OCI-LY7 (cell line): ENCODE measurements at regions not wholly inside any gene's neighbourhood (a gene's known extent, or its start where the extent isn't known, plus 50 kb on each side); places are given as distances from the start of the nearest gene placed in this dataset.

ENCODE experiments used
- BruUV-seq: library from RNA; stranded (reverse); fragments of 400-500 nt; replicated peaks from 2 replicates; lab custom pipeline; 2021; lab: Mats Ljungman, UMichigan
- CTCF ChIA-PET: fragments of 300-600 bp; sonication (Branson Sonifier 250); formaldehyde crosslinking; loops from one replicate; lab custom pipeline; 2022; ENCODE audit warnings: antibody characterized with exemption; ENCODE audit not compliant: unreplicated experiment; lab: Charles Lee
- POLR2A ChIA-PET: fragments of 300-600 bp; sonication (Branson Sonifier 250); formaldehyde crosslinking; loops from one replicate; lab custom pipeline; 2022; ENCODE audit warnings: antibody characterized with exemption; lab: Charles Lee
- DNase-seq: peaks from one replicate; pipeline ENCODE4 v3.0.0-alpha.2; 2015; ENCODE audit warnings: low spot score
- H2AFZ ChIP-seq: fragments of 200-600 bp; sonication (generic), shearing (Covaris generic); 2 replicates; pipeline ENCODE4 v1.6.1; 2014; ENCODE audit warnings: mild to moderate bottlenecking, antibody characterized with exemption, low read length, moderate library complexity
- H3K27ac ChIP-seq: fragments of 200-600 bp; sonication (generic); 2 replicates; pipeline ENCODE4 v1.5.1; 2014; ENCODE audit warnings: mixed run types, low read depth, mild to moderate bottlenecking, moderate library complexity, low read length, inconsistent platforms; ENCODE audit not compliant: poor library complexity, severe bottlenecking
- H3K36me3 ChIP-seq: fragments of 200-600 bp; sonication (generic); 2 replicates; pipeline ENCODE4 v1.6.1; 2014; ENCODE audit warnings: mild to moderate bottlenecking, antibody characterized with exemption, low read length, moderate library complexity, mixed read lengths; ENCODE audit not compliant: insufficient read depth
- H3K4me1 ChIP-seq: fragments of 200-600 bp; sonication (generic); 2 replicates; pipeline ENCODE4 v1.5.1; 2014; ENCODE audit warnings: mild to moderate bottlenecking, low read length; ENCODE audit not compliant: insufficient read depth, poor library complexity, severe bottlenecking
- H3K4me2 ChIP-seq: fragments of 200-600 bp; sonication (generic); 2 replicates; pipeline ENCODE4 v1.6.1; 2014; ENCODE audit warnings: mild to moderate bottlenecking, low read length
- H3K4me3 ChIP-seq: fragments of 200-600 bp; sonication (generic); 2 replicates; pipeline ENCODE4 v1.5.1; 2014; ENCODE audit warnings: mild to moderate bottlenecking, low read depth, low read length; ENCODE audit not compliant: poor library complexity, severe bottlenecking
- H3K79me2 ChIP-seq: fragments of 200-600 bp; sonication (generic); 2 replicates; pipeline ENCODE4 v1.6.1; 2016; ENCODE audit warnings: low read depth, mild to moderate bottlenecking, low read length, moderate library complexity, mixed read lengths; ENCODE audit not compliant: insufficient read depth
- H3K9me2 ChIP-seq: fragments of 200-600 bp; sonication (generic); 2 replicates; pipeline ENCODE4 v1.6.1; 2016; ENCODE audit warnings: mild to moderate bottlenecking, low read length, mixed read lengths; ENCODE audit not compliant: insufficient read depth
- H3K9me3 ChIP-seq: fragments of 200-600 bp; sonication (generic); 2 replicates; pipeline ENCODE4 v1.6.1; 2014; ENCODE audit warnings: mild to moderate bottlenecking, mixed run types, low read length, mixed read lengths
- H4K20me1 ChIP-seq: fragments of 200-600 bp; sonication (generic); 2 replicates; pipeline ENCODE4 v1.6.1; 2014; ENCODE audit warnings: mild to moderate bottlenecking, antibody characterized with exemption, low read length, moderate library complexity, mixed read lengths; ENCODE audit not compliant: insufficient read depth
- EZH2phosphoT487 ChIP-seq: fragments of 200-600 bp; sonication (generic); IDR thresholded peaks from 2 replicates; pipeline ENCODE4 v1.6.1; 2018; ENCODE audit warnings: low read depth, borderline replicate concordance, mild to moderate bottlenecking, mixed run types, antibody characterized with exemption, low read length, moderate library complexity, mixed read lengths
- intact Hi-C: fragments of 100-400 bp; cut with micrococcal nuclease; formaldehyde crosslinking; loops from one replicate; pipeline ENCODE4 v1.10.0; 2022; ENCODE audit not compliant: unreplicated experiment
- TF ChIP-seq, protein P1 (sequence below): fragments of 200-600 bp; sonication (generic); conservative IDR thresholded peaks from 2 replicates; pipeline ENCODE4 v1.5.1; 2014; ENCODE audit warnings: mild to moderate bottlenecking, antibody characterized with exemption, low read length, moderate library complexity, mixed read lengths

DNA sequence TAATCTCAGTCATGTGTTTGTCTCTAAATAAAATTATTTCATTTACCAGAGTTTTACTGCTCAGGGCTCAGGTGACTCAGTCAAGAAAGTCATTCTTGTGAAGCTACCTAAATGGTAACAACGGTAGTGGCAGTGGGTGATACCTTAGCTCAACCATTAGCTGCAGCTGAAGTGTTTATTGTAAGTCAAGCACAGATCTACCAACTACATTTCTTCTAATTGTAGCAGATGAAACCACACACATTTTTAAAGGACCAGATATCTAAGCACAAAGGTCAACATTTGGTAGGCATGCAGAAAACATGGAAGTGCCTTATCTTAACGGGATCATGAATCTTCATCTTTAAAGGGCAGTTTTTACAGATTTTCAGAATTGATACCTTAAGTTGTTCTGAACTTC lies 79.1 kb downstream of the FAT4 start:
- no peak overlapping the region for H3K4me3 ChIP-seq
- no peak for DNase-seq
- H3K27ac ChIP-seq = no peak overlapping the region
- TF ChIP-seq EZH2phosphoT487 = no peak
- TF ChIP-seq, protein P1, sequence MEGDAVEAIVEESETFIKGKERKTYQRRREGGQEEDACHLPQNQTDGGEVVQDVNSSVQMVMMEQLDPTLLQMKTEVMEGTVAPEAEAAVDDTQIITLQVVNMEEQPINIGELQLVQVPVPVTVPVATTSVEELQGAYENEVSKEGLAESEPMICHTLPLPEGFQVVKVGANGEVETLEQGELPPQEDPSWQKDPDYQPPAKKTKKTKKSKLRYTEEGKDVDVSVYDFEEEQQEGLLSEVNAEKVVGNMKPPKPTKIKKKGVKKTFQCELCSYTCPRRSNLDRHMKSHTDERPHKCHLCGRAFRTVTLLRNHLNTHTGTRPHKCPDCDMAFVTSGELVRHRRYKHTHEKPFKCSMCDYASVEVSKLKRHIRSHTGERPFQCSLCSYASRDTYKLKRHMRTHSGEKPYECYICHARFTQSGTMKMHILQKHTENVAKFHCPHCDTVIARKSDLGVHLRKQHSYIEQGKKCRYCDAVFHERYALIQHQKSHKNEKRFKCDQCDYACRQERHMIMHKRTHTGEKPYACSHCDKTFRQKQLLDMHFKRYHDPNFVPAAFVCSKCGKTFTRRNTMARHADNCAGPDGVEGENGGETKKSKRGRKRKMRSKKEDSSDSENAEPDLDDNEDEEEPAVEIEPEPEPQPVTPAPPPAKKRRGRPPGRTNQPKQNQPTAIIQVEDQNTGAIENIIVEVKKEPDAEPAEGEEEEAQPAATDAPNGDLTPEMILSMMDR = no peak
- no peaks in the 10 kb centered on the region for H4K20me1 ChIP-seq
- no peaks in the 10 kb centered on the region for H3K79me2 ChIP-seq
- POLR2A ChIA-PET = no interaction called here
- no TSS peak for BruUV-seq
- H3K36me3 ChIP-seq = no peaks in the 10 kb centered on the region
- no peak overlapping the region for H3K4me2 ChIP-seq
- intact Hi-C loops = no loop called here
- H3K9me2 ChIP-seq = no peaks in the 10 kb centered on the region
- no peaks in the 10 kb centered on the region for H3K4me1 ChIP-seq
- no peak overlapping the region for H2AFZ ChIP-seq
- no peaks in the 10 kb centered on the region for H3K9me3 ChIP-seq
- CTCF ChIA-PET = no interaction called here

DNA sequence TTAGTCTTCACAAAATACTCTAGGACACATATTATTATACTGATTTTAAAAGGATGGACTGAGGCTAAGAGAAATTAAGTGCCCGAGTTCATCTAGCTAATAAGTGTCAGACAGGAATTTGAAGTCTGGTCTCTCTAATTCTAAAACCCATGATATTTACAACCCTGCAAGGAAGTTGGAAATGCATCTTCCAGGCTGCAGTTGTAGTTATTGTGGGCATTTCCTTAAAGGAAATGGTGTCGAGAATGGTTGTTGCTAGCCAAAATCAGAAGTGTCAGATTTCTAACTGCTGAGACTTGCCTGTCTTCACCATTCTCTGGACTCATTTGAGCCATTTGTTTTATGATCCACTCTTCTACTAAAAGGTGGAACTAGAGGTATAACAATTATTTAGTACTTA lies 82.5 kb downstream of the FAT4 start:
- H3K9me3 ChIP-seq = no peaks in the 10 kb centered on the region
- BruUV-seq = no TSS peak
- no peaks in the 10 kb centered on the region for H3K36me3 ChIP-seq
- no peak overlapping the region for H3K4me3 ChIP-seq
- H3K4me2 ChIP-seq = no peak overlapping the region
- no peak overlapping the region for H2AFZ ChIP-seq
- DNase-seq = no peak
- H3K9me2 ChIP-seq = no peaks in the 10 kb centered on the region
- intact Hi-C loops = no loop called here
- H4K20me1 ChIP-seq = no peaks in the 10 kb centered on the region
- no peak overlapping the region for H3K27ac ChIP-seq
- TF ChIP-seq, protein P1 = no peak
- no peak for TF ChIP-seq EZH2phosphoT487
- no peaks in the 10 kb centered on the region for H3K4me1 ChIP-seq
- H3K79me2 ChIP-seq = no peaks in the 10 kb centered on the region
- POLR2A ChIA-PET = no interaction called here
- CTCF ChIA-PET = no interaction called here

DNA sequence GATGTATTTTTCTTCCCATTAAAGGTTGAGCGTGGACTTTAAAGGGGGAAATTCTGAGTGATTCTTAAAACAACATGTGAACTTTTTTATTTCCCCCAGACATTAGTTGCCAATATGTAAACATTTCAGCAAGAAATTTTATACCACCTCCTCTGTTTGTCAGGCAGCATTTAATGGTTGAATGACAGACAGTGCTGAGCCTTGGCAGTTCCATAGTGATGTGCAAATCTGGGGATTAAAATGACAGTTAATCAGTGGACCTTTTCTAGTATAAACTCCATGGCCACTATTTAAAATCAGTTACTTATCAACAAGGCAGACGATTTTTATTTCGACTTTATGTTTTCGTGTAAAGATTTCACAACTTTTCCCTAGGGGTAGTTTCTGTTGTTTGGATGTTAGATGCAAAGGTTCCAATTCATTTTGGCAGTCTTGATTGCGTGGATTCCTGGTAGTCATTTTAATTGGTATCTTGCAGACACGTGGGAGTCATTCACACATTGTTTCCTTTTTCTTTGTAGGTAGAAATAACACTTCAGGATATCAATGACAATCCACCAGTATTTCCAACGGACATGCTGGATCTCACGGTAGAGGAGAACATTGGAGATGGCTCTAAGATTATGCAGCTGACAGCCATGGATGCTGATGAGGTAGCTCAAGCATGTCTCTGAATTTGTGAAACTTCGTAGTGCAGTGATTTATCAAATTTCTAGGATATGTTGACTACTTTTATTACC lies 83.7 kb downstream of the FAT4 start:
- Histone ChIP-seq H3K9me3 (no peaks in the 10 kb centered on the region), H3K79me2 (no peaks in the 10 kb centered on the region), H2AFZ (no peak overlapping the region), H4K20me1 (no peaks in the 10 kb centered on the region), H3K9me2 (no peaks in the 10 kb centered on the region), H3K4me1 (no peaks in the 10 kb centered on the region), H3K4me3 (no peak overlapping the region), H3K36me3 (no peaks in the 10 kb centered on the region), H3K4me2 (no peak overlapping the region), H3K27ac (no peak overlapping the region)
- CTCF ChIA-PET = no interaction called here
- intact Hi-C loops = no loop called here
- POLR2A ChIA-PET = interaction anchor here (0.5 to 0.7 kb wide), 3 partner anchors 28 to 470 kb away, joined by 3 to 4 read pairs (median 3); no protein-coding TSS in a partner anchor
- BruUV-seq = no TSS peak
- TF ChIP-seq, protein P1 = no peak
- no peak for TF ChIP-seq EZH2phosphoT487
- no peak for DNase-seq
